Stimulated activated CD4-positive, alpha-beta T cell treated with anti-CD3 and anti-CD28 coated beads, Interleukin-2, amount 100 ng/mL, for 24 hours (primary cell): ENCODE measurements at regions not wholly inside any gene's neighbourhood (a gene's known extent, or its start where the extent isn't known, plus 50 kb on each side); places are given as distances from the start of the nearest gene placed in this dataset.
"Not testable (repeated sequence)": the region's sequence is repeated elsewhere in the genome, so short reads cannot be mapped to it uniquely, and the experiment has no call there.

Experiments
- DNase-seq, 2 donors: peaks; one replicate each; pipeline ENCODE4 v3.0.0-alpha.2; 2020

DNA sequence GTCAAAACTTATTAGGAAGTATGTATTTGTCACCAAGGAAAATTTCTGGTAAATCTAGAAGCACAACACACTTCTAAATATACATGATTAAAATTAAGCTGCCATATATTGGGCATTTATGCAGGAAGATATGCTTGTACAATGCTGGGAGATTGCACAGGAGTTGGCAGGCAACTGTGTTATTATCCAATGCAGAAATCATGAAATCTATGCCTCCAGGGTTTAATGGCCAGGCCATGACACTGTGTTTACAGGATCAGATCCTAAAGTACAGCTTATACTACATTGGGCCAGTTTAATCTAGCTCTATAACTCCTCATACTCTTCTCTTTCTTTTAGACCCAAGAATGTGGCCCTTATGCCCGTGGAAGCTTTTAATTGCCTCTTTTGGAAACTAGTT lies 391.4 kb upstream of the DPH6 start:
- no peak for DNase-seq

DNA sequence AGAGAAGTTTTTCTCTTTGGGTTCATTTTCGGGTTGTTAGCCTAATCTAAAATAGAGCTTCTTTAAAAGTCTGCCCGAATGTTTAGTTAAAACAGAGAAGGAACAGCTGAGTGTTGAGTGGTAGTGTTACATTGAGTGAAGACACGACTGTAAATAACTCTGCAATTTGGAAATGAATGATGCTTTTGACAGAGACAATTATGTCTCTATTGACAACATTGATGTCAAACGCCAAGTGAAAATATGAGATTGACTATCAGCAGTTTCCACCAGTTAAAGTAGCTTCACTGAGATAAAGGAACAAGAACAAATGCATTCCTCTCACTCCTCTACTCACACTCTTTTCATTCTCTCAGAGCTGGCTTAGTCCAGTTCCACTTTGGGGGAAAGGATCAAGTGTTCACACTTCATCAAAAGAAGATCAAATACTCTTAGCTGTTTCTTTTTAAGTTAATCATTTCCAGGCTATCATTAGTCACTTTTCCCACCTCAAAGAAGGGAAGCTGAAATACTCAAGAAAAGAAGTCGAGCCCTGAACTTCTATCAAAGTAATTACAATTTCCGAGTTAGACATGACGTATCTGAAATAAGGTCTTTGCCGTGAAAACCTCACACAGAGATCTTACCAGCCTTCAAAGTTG lies 399.1 kb upstream of the DPH6 start:
- no peak for DNase-seq

DNA sequence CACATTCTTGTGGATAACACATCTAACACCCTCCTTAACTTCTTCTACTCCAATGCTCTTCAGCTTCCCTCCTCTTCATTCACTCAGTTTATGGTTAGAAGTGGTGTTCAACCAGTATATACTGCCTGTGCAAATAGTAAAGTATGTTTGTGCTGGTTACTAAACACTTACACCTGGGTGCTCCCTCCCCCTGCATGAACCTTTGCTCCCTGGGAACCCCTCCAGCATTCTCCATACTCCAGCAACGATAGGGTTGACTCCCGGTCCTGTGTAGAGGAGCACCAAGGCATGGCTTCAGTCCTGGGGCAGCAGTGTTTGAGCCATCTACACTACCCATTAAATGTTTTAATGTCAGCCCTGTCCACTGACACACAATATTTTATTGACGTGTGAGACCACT lies 407.5 kb upstream of the DPH6 start:
- DNase-seq: no peak

DNA sequence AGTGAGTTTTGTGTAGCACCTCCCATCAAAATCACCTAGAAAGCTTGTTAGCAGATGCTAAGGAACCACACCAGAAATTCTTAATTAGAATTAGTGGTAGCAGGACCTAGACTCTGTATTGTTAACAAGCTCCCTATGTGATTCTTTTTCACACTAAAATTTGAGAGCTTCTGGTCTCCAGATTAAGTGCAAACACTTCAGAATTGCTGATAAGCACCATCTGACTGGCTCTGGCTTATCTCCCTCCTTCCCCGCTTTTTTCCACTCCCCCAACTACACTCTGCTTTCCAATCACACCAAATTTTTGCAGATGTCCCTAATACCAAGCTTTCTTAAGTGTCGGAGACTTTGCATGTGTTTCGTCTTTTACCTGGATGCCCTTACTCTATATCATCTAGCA lies 410.1 kb upstream of the DPH6 start:
- DNase-seq: no peak

DNA sequence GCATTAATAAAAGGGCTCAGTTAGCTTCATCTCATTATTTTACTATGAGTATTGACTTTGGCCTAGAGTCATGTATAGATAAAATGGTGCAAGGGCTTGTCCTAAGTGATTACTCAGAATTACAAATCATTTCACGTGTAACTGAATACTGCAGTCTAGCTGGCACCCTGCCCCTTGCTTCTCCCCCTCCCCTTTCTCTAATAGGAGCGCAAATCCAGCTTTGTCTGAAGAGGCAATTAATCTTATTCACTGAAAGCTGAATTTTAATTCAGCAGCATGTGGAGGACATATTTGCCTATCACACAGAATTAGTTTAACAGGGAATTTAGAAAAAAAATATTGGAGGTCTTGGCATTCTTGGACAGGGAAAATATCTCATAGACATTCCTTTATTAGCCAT lies 412.1 kb upstream of the DPH6 start:
- DNase-seq: no peak

DNA sequence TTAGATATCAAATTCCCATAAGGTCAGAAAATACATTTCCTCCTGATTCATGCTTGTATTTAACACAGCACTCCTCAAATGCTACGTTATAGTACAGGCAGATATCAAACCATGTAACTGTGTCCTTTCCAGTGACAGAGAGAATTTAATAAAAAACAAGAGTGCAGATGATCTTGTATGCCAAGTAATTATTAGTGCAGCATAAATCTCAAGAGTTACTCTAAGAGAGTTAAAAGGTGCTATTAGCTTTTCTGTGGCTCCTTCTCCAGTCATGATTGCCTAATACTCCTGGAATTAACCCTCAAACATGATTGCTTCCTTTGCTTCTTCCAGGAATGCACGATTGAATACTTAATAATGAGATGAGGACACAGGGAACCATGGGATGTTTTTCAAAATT lies 413.0 kb upstream of the DPH6 start:
- DNase-seq: no peak

DNA sequence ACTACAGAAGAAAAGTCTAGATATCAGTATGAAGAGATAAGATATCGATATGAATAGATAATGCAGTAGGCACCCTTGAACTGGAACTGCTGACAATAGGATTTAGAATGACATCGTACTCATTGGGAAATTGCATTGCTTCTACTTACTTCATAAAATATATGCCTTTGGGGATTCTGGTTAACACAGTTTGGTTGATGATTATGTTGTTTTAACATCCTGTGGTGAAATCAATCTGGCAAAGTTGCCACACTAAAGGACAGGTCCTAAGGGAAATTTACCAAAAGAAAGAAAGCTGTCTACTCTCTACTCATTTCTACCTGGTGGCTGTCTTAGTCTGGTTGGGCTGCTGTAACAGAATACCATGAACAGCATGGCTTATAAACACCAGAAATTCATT lies 417.4 kb upstream of the DPH6 start:
- no peak for DNase-seq

DNA sequence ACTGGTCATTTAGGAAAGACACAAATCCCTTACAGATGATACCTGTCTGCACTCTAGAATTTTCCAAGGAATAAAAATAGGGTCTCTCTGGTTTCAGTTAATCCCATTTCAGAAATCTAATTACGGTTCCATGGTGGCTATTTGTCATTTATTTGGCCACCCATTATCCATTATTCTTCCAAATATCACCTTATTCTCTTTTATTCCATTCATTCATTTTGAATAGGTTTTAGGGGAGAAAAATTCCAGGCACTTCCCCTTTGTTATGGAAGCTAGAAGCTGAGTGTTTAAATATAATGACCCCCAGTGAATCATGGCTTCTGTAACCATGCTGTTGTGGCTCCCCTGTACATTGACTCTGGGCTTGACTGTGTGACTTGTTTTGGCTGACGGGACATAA lies 420.8 kb upstream of the DPH6 start:
- no peak for DNase-seq

DNA sequence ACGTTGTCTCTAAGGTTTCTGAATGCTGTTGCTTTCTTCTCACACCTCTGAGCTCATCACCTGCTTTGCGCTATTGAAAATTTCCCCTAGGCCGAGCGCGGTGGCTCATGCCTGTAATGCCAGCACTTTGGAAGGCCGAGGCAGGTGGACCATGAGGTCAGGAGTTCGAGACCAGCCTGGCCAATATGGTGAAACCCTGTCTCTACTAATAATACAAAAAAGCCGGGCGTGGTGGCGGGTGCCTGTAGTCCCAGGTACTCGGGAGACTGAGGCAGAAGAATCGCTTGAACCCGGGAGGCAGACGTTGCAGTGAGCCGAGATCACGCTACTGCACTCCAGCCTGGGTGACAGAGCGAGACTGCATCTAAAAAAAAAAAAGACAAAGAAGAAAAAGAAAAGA lies 422.0 kb upstream of the DPH6 start:
- DNase-seq: not testable (repeated sequence)

DNA sequence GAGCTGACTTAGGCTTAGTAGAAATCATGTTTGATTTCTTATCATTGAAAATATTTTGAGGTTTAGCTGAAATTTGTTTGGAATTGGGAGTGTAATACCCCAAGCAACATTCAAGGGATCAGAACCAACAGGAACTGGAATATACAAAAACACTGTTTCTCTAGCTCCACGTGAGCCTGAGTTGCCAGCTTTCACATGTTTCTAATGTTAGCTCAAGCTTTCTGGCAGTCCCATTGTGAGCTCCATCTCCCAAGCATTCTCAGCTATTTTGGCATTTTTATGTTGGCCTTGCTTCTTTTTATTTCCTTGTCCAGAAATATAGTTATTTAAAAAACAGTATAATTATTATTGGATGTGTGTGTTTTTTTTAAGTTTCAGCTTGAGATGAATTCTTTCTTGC lies 427.1 kb upstream of the DPH6 start:
- no peak for DNase-seq

DNA sequence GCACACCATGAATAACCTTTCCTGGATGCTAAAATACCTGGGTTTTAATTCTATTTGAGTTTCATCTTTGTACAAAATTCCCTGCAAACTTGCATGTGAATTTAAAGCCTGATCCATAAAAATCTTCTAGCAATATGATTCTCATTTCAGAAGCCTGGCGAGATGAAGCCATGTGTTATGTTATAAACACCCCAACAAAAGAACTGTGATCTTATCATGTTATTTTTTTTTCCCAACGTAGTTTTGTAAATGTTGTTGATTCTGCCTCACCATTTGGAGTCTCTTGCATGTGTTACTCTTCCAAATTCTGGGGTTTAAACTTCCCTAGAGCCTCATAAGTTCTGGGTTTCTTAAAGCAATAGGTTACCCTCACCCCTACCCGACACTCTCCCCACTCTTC lies 428.1 kb upstream of the DPH6 start:
- DNase-seq: no peak

DNA sequence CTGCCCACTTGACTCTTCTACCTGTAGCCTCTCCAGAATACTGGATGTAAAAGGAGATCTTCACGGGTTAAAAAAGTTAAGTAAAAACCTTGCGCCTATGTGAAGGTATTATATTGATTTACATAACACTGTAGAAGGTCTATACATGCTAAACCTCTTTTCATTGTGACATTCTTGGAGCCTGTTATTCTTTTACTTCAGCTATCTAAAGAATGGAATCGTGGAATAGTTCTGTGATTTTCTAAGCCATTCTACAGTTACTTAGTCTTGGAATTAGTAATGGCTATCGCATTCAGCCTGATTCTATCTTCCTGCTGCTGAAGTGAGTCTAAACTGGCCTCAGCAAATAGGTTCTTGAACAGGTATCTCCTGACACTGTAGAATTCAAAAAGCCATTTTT lies 430.0 kb upstream of the DPH6 start:
- DNase-seq: no peak

DNA sequence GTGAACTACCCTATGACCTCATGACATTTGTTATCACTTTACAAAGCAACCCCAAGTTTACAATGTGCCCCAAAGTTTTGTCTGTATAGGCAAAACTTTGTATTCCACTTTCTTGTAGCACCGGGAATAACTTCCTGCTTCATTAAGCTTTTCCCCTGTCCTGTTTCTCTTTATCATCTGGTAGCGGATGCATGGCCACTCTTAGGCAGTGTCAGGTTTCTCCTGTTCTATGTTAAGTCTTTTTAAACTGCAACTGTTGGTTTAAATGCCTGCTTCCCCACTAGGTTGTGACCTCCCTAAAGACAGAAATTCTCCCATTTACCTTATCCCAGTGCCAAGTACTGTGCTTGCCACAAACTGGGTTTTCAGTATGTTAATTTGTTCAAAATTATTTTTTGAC lies 433.6 kb upstream of the DPH6 start:
- no peak for DNase-seq

DNA sequence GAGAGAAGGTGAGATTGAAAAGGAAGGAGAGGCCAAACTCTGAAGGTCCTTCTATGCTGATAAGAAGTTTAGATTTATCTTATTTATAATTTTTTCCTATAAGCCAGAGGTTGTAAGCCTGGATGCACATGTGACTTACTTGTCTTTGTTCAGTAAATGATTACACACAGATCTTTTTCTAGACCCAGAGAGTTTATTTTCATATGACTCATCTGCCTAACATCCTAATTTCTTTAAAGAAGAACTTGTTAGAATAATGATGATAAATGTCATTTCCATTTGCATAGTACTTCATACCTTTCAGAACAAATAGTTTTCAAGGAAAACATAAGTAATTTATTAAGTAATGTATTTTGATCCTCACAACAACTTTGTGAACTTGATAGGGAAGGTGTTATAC lies 434.8 kb upstream of the DPH6 start:
- DNase-seq: no peak

DNA sequence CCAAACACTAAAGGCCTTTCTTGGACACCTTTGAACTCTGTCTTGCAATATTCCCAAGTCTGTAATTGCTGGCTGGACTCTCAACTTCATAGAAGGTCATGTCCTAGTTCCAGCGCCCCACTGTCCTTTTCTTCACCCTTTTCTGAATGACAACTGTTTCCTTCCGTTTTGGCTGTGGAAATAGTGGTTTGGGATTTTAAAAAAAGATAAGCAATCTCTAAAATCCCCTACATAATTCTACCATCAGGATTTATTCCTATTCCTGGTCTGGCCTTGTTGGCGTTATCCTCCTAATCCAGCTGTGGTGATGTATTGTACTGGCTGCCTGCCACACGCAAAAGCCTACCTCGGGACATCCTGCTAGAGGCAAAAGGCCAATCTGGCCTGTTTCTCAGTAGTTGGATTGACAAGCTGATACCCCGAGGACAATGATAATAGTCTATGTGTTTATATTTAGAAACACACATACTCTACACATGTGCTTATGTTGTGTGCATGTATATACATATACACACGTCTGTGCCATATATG lies 440.3 kb upstream of the DPH6 start:
- no peak for DNase-seq

DNA sequence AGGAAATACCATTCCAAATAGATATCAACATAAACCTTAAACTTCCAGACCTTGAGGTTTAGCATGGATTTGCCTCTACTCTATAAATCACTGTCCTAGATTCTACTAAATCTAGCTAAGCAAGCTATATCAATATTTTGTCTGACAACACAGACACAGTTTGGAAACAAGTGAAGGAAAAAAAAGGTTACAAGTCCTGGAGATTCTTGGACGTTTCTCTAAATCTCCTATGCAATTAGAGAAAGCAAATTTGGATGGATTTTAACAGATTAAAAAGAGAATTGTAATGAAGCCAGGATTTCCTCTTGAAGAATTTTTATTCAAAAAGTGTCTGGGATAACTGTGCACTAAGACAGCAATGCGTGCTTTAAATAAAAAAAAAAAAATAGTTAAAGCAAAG lies 441.1 kb upstream of the DPH6 start:
- no peak for DNase-seq

DNA sequence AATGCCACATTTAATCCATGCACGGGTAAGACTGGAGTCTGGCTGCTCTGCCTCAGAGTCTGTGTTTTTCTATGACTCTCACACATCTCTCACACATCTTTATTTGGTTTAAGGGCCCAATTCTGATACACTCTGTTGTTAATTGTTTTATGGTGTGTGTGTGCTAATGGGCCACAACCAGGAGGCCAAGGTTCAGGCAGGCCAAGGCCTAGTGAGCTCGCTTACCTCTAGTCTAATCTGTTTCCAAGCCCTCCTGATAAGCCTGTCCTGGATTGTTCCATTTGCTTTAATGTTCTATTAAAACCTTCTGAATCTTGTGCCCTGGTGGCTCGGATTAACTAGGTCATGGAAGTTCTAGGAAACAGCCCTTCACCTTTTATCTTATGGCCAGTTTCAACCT lies 445.4 kb upstream of the DPH6 start:
- DNase-seq: no peak

DNA sequence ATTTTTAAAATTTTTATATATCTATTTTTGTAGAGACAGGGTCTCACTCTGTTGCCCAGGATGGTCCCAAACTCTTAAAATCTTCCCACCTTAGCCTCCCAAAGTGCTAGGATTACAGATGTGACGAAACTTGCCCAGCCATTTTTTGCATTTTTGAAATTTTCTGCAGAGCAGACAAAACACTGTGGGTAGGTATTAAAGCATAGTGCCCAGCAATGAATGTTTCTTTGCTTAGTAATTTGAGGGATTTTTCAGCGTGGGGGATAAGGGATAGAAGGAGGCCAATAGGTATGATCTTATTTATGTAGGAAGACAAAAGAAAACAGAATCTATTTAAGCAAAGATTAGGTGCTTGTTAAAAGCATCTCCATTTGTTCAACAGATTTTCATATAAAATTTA lies 446.8 kb upstream of the DPH6 start:
- no peak for DNase-seq

DNA sequence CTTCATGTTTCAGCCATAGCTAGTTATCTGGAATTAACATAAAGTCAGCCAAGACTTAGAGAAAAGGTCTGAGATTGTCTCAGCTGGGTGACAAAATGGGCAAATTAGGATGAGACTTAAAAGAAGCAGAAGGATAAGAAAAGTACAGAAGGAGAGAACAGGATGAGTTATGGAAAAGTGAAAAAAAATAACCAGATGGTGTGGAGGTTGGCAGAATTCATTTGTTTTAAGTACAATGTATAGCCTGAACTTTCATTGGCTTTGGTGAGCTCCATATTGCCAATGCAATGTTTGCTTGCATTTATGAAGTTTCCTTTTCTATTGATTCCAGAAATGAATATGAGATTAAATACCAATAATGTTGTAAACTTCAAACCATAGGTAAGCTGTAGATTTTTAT lies 447.2 kb upstream of the DPH6 start:
- DNase-seq: no peak

DNA sequence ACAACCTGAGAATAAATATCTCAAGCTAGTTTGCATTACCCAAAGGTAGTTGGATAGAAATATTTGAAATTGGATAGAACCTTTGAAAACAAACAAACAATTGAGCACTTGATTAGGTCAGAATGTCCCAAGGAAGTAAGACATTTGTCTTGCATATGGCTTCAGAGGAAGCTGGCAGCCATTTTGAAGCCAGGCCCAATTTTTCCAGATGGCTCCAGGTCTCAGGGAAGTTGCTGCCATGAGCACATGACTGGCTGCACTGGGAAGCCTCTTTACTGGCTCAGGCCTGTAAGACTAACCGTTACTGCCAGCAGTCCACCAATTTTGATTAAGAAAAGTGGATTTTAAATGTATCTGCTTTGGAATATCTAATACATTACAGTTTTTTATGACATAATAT lies 448.9 kb upstream of the DPH6 start:
- DNase-seq: no peak

DNA sequence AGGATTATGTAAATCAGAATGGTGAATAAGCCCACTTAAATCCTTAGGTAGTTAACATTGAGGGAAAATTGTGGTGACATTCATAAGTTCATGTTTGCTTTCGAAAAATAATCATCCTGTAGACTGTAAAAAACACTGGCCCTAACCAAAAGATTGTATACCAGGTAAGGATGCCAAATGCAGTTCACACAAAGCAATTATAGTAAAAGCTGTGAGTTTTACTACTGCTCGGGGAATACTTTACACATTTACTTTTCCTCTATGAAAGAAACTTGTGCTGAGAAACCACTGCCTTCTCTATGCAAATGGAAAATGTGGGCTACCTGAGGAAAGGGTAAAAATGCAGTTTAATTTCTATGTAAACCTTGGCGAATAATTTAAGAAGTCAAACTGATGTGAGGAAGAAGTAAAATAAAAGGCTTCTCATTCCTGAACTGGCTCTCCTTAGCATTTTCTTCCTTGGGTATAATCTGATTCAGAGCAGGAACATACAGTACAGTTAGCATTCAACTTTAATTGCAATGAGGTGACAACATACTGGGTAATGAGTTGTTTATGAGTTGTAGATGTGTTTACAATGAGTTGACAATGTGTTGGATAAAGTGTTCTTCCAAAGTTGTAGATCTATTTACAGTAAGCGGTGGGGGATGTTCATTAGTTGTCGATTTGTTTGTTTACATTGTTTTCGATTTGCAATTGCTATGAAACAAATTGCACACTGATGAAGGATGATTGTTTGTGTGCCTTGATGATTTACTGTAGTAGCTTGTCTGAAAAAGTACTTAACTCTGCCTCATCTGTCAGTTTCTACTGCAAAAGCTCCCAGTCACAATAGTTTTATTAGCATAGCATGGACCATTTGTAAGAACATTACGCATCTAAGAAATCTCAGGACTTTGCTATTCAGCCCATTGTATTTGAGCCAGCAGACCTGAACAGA lies 453.0 kb upstream of the DPH6 start:
- DNase-seq: no peak

DNA sequence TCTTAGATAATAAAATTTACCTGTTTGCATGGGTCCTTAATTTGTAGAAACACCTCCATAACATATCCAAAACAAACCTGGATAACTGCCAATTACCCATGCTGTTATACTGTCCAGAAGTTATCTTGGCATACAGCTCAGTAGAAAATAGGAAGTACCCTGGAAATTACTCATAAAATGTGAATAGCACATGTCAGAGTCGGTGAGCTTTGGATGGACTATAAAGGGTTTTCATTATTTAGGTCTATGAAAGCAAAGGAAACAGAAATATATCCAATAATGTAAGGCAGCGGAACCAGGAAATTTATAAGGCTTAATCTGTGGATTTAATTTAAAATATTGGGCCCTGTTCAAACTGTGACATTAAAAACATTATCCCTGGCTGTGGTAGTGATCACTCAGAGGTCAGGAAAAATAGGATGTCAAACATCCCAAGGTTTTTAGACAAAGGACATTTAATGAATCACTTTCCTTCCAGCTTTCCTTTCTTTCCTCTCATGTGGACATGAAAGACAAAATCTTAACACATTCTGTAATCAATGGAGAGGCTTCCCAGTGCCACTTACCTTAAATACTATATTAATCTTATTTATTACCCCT lies 459.0 kb upstream of the DPH6 start:
- no peak for DNase-seq

DNA sequence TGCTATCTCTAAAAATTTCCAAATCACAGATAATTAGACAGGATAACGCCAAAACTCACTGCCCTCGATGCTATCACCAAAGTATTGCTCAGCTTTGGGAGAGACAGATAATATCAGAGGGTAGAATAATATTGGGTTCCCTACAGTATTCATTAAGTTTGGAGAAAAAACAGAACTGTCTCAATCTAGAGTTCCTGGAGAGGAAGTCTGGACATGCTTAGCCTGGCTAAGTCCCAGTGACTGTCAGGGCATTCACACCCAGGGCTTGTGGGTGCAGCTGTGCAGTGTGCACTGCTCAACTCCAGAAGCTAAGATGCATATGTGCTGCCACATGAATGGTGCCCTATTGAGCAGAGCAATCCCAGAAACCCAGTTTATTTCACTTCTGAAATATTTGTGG lies 459.6 kb upstream of the DPH6 start:
- no peak for DNase-seq

DNA sequence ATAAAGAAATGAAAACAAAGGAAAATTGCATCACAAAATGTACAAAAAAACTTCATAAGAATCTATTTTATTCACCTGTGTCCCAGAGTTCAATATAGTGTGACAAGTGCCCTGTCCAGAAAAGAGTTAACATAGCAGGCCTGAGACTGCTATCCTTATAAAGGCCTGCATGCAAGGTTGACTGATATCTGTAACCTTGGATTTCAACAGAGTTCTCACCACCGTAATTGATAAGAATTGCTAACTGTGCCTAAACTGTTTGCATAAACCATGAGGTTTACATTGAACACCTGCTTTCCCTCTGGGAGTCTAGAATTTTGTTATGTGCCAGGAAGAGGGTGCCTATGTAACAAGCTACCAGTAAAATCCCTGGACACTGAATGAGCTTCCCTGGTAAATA lies 461.7 kb upstream of the DPH6 start:
- DNase-seq: no peak
